Activated CD8-positive, alpha-beta memory T cell treated with anti-CD3 and anti-CD28 coated beads, Interleukin-2, amount 10 ng/mL, durations not matched to agents 7 days and 5 days (primary cell): ENCODE measurements at regions not wholly inside any gene's neighbourhood (a gene's known extent, or its start where the extent isn't known, plus 50 kb on each side); places are given as distances from the start of the nearest gene placed in this dataset.

Experiments
- ATAC-seq: fragments of 150-1000 bp; cut with Tn5 transposase; one replicate; pipeline ENCODE4 v1.10.0; 2021; ENCODE audit warnings: moderate library complexity
- CTCF ChIA-PET: fragments of 350-600 bp; sonication (Branson Sonifier 250); formaldehyde crosslinking; loops from one replicate; lab custom pipeline; 2021; ENCODE audit warnings: antibody characterized with exemption; lab: Charles Lee
- DNase-seq: peaks from one replicate; pipeline ENCODE4 v3.0.0-alpha.2; 2020
- H3K27ac Mint-ChIP-seq: one replicate; pipeline ENCODE4 v1.8.0; 2021; ENCODE audit warnings: mild to moderate bottlenecking, mixed read lengths
- H3K27me3 Mint-ChIP-seq: one replicate; pipeline ENCODE4 v1.8.0; 2021; ENCODE audit warnings: mixed read lengths
- H3K36me3 Mint-ChIP-seq: one replicate; pipeline ENCODE4 v1.8.0; 2021; ENCODE audit warnings: mild to moderate bottlenecking, mixed read lengths
- H3K4me1 Mint-ChIP-seq: one replicate; pipeline ENCODE4 v1.8.0; 2021; ENCODE audit warnings: mixed read lengths
- H3K4me3 Mint-ChIP-seq: one replicate; pipeline ENCODE4 v1.8.0; 2021; ENCODE audit warnings: mild to moderate bottlenecking, moderate library complexity, mixed read lengths
- H3K9me3 Mint-ChIP-seq: one replicate; pipeline ENCODE4 v1.8.0; 2022; ENCODE audit warnings: low read depth, mixed read lengths

- peaks cover 4% of the 10 kb centered on the region for H3K4me1 Mint-ChIP-seq
- ATAC-seq, result no peak
- H3K36me3 Mint-ChIP-seq, result no peaks in the 10 kb centered on the region
- peaks cover 19% of the 10 kb centered on the region for H3K27me3 Mint-ChIP-seq
- no peak overlapping the region for H3K4me3 Mint-ChIP-seq
- no peaks in the 10 kb centered on the region for H3K9me3 Mint-ChIP-seq
- H3K27ac Mint-ChIP-seq, result no peak overlapping the region
- DNase-seq, result no peak
- CTCF ChIA-PET, result interaction anchor here (0.6 to 1.1 kb wide), 2 partner anchors 21 to 142 kb away, joined by 3 to 5 read pairs; no protein-coding TSS in a partner anchor
Measured at GRCh38 chr11:20274031-20274430, 89.5 kb upstream of the HTATIP2 start.

- DNase-seq (no peak), ATAC-seq (no peak)
- H3K27ac Mint-ChIP-seq, result no peak overlapping the region
- H3K4me1 Mint-ChIP-seq, result no peaks in the 10 kb centered on the region
- H3K9me3 Mint-ChIP-seq, result no peaks in the 10 kb centered on the region
- H3K36me3 Mint-ChIP-seq, result no peaks in the 10 kb centered on the region
- CTCF ChIA-PET, result interaction anchor here (1.0 kb wide), 1 partner anchor 129 kb away, joined by 3 read pairs; no protein-coding TSS in a partner anchor
- no peak overlapping the region for H3K4me3 Mint-ChIP-seq
- H3K27me3 Mint-ChIP-seq, result peaks cover 20% of the 10 kb centered on the region
Measured at GRCh38 chr11:20261526-20261925, 101.3 kb upstream of the DBX1 start.

GRCh38 chr11:20260307-20260706 lies 100.0 kb upstream of the DBX1 start:
- Mint-ChIP-seq H3K9me3 (no peaks in the 10 kb centered on the region), H3K36me3 (no peaks in the 10 kb centered on the region), H3K4me1 (no peaks in the 10 kb centered on the region), H3K27me3 (peaks cover 20% of the 10 kb centered on the region), H3K27ac (no peak overlapping the region), H3K4me3 (no peak overlapping the region)
- ATAC-seq (no peak), DNase-seq (no peak)
- CTCF ChIA-PET, result no interaction called here

- Mint-ChIP-seq H3K27me3 (peaks cover 20% of the 10 kb centered on the region), H3K4me1 (no peaks in the 10 kb centered on the region), H3K27ac (no peak overlapping the region), H3K9me3 (no peaks in the 10 kb centered on the region), H3K4me3 (no peak overlapping the region), H3K36me3 (no peaks in the 10 kb centered on the region)
- CTCF ChIA-PET, result no interaction called here
- DNase-seq (no peak), ATAC-seq (no peak)
Measured at GRCh38 chr11:20259506-20259905, 99.2 kb upstream of the DBX1 start.

- no peak overlapping the region for H3K27ac Mint-ChIP-seq
- CTCF ChIA-PET, result no interaction called here
Measured at GRCh38 chr11:20258376-20258895, 98.2 kb upstream of the DBX1 start.

GRCh38 chr11:20256925-20257324 lies 96.7 kb upstream of the DBX1 start:
- ATAC-seq (no peak), DNase-seq (no peak)
- CTCF ChIA-PET, result no interaction called here
- no peaks in the 10 kb centered on the region for H3K4me1 Mint-ChIP-seq
- H3K27me3 Mint-ChIP-seq, result peaks cover 19% of the 10 kb centered on the region
- H3K27ac Mint-ChIP-seq, result no peak overlapping the region
- no peaks in the 10 kb centered on the region for H3K36me3 Mint-ChIP-seq
- no peak overlapping the region for H3K4me3 Mint-ChIP-seq
- H3K9me3 Mint-ChIP-seq, result no peaks in the 10 kb centered on the region

More at GRCh38 chr11:20258376-20258895, 98.2 kb upstream of the DBX1 start:
- peaks cover 22% of the 10 kb centered on the region for H3K27me3 Mint-ChIP-seq
- no peaks in the 10 kb centered on the region for H3K36me3 Mint-ChIP-seq
- H3K4me1 Mint-ChIP-seq, result no peaks in the 10 kb centered on the region
- no peak for DNase-seq
- ATAC-seq, result no peak
- H3K9me3 Mint-ChIP-seq, result no peaks in the 10 kb centered on the region
- H3K4me3 Mint-ChIP-seq, result no peak overlapping the region

GRCh38 chr11:20253796-20254195 lies 93.5 kb upstream of the DBX1 start:
- Mint-ChIP-seq H3K27me3 (peaks cover 22% of the 10 kb centered on the region), H3K27ac (no peak overlapping the region), H3K36me3 (no peaks in the 10 kb centered on the region), H3K4me1 (no peaks in the 10 kb centered on the region), H3K4me3 (no peak overlapping the region), H3K9me3 (no peaks in the 10 kb centered on the region)
- DNase-seq, result no peak
- no peak for ATAC-seq
- CTCF ChIA-PET, result no interaction called here

GRCh38 chr11:20251496-20251895 lies 91.2 kb upstream of the DBX1 start:
- no peak overlapping the region for H3K27ac Mint-ChIP-seq
- H3K4me1 Mint-ChIP-seq, result no peaks in the 10 kb centered on the region
- H3K27me3 Mint-ChIP-seq, result peaks cover 29% of the 10 kb centered on the region
- no peaks in the 10 kb centered on the region for H3K9me3 Mint-ChIP-seq
- ATAC-seq, result no peak
- no peaks in the 10 kb centered on the region for H3K36me3 Mint-ChIP-seq
- no peak overlapping the region for H3K4me3 Mint-ChIP-seq
- DNase-seq, result no peak
- CTCF ChIA-PET, result no interaction called here

GRCh38 chr11:20250644-20251247 lies 90.5 kb upstream of the DBX1 start:
- ATAC-seq, result no peak
- DNase-seq, result no peak
- CTCF ChIA-PET, result no interaction called here
- H3K27ac Mint-ChIP-seq, result no peak overlapping the region
- no peak overlapping the region for H3K4me3 Mint-ChIP-seq
- H3K4me1 Mint-ChIP-seq, result no peaks in the 10 kb centered on the region
- H3K36me3 Mint-ChIP-seq, result no peaks in the 10 kb centered on the region
- H3K9me3 Mint-ChIP-seq, result no peaks in the 10 kb centered on the region
- H3K27me3 Mint-ChIP-seq, result peaks cover 32% of the 10 kb centered on the region

GRCh38 chr11:20249796-20250195 lies 89.5 kb upstream of the DBX1 start:
- Mint-ChIP-seq H3K4me1 (no peaks in the 10 kb centered on the region), H3K9me3 (no peaks in the 10 kb centered on the region), H3K36me3 (no peaks in the 10 kb centered on the region), H3K27me3 (peaks cover 32% of the 10 kb centered on the region), H3K27ac (no peak overlapping the region), H3K4me3 (no peak overlapping the region)
- CTCF ChIA-PET, result no interaction called here
- DNase-seq (no peak), ATAC-seq (no peak)

- Mint-ChIP-seq H3K36me3 (no peaks in the 10 kb centered on the region), H3K4me3 (no peak overlapping the region), H3K4me1 (no peaks in the 10 kb centered on the region), H3K27me3 (peaks cover 32% of the 10 kb centered on the region), H3K9me3 (no peaks in the 10 kb centered on the region), H3K27ac (no peak overlapping the region)
- DNase-seq, result no peak
- ATAC-seq, result no peak
- CTCF ChIA-PET, result no interaction called here
Measured at GRCh38 chr11:20249378-20249777, 89.1 kb upstream of the DBX1 start.

GRCh38 chr11:20248871-20249270 lies 88.6 kb upstream of the DBX1 start:
- CTCF ChIA-PET, result no interaction called here
- ATAC-seq (no peak), DNase-seq (no peak)
- Mint-ChIP-seq H3K27me3 (peaks cover 29% of the 10 kb centered on the region), H3K4me1 (no peaks in the 10 kb centered on the region), H3K27ac (no peak overlapping the region), H3K4me3 (no peak overlapping the region), H3K36me3 (no peaks in the 10 kb centered on the region), H3K9me3 (no peaks in the 10 kb centered on the region)

GRCh38 chr11:20248121-20248772 lies 88.0 kb upstream of the DBX1 start:
- CTCF ChIA-PET, result no interaction called here
- ATAC-seq, result no peak

GRCh38 chr11:20247591-20248007 lies 87.3 kb upstream of the DBX1 start:
- H3K27me3 Mint-ChIP-seq, result peaks cover 30% of the 10 kb centered on the region
- H3K9me3 Mint-ChIP-seq, result no peaks in the 10 kb centered on the region
- ATAC-seq (no peak), DNase-seq (no peak)
- no peak overlapping the region for H3K4me3 Mint-ChIP-seq
- H3K36me3 Mint-ChIP-seq, result no peaks in the 10 kb centered on the region
- CTCF ChIA-PET, result no interaction called here
- no peaks in the 10 kb centered on the region for H3K4me1 Mint-ChIP-seq
- H3K27ac Mint-ChIP-seq, result no peak overlapping the region

More at GRCh38 chr11:20248121-20248772, 88.0 kb upstream of the DBX1 start:
- H3K27me3 Mint-ChIP-seq, result peaks cover 26% of the 10 kb centered on the region
- H3K4me1 Mint-ChIP-seq, result no peaks in the 10 kb centered on the region
- no peaks in the 10 kb centered on the region for H3K9me3 Mint-ChIP-seq
- H3K4me3 Mint-ChIP-seq, result no peak overlapping the region
- DNase-seq, result no peak
- no peaks in the 10 kb centered on the region for H3K36me3 Mint-ChIP-seq
- H3K27ac Mint-ChIP-seq, result no peak overlapping the region
